Natural killer cell treated with Interleukin-12 subunit alpha and Interleukin-12 subunit beta and Interleukin-15 and Interleukin-18, amount 100 ng/mL, for 72 hours (primary cell): ENCODE measurements at regions not wholly inside any gene's neighbourhood (a gene's known extent, or its start where the extent isn't known, plus 50 kb on each side); places are given as distances from the start of the nearest gene placed in this dataset.
"Not testable (repeated sequence)": the region's sequence is repeated elsewhere in the genome, so short reads cannot be mapped to it uniquely, and the experiment has no call there.

ENCODE experiments used
- ATAC-seq, 2 donors: fragments of 150-1000 bp; cut with Tn5 transposase in 1 of 2; sonication (Bioruptor Pico), chemical (Tn5 transposase) in 1 of 2; 2 replicates each; pipeline ENCODE4 v1.10.0; 2021
- DNase-seq: peaks from one replicate; pipeline ENCODE4 v3.0.0; 2022; ENCODE audit warnings: low spot score
- H3K27ac Mint-ChIP-seq, 2 donors: 1 replicate in 1 of 2; 2 replicates in 1 of 2; pipeline ENCODE4 v1.8.0; 2022; ENCODE audit warnings: mixed read lengths in 2 of 2, mild to moderate bottlenecking in 1 of 2, moderate library complexity in 1 of 2
- H3K27me3 Mint-ChIP-seq, 2 donors: 1 replicate in 1 of 2; 2 replicates in 1 of 2; pipeline ENCODE4 v1.8.0; 2022; ENCODE audit warnings: mixed read lengths in 2 of 2
- H3K36me3 Mint-ChIP-seq: one replicate; pipeline ENCODE4 v1.8.0; 2022; ENCODE audit warnings: mixed read lengths
- H3K4me1 Mint-ChIP-seq, 2 donors: 1 replicate in 1 of 2; 2 replicates in 1 of 2; pipeline ENCODE4 v1.8.0; 2022; ENCODE audit warnings: low read depth in 2 of 2, mixed read lengths in 2 of 2, mild to moderate bottlenecking in 1 of 2
- H3K4me3 Mint-ChIP-seq: one replicate; pipeline ENCODE4 v1.8.0; 2022; ENCODE audit warnings: mixed read lengths
- H3K9me3 Mint-ChIP-seq: 2 replicates; pipeline ENCODE4 v1.8.0; 2022; ENCODE audit warnings: mixed read lengths

- Mint-ChIP-seq H3K27me3 (no peaks in the 10 kb centered on the region), H3K27ac (no peak overlapping the region), H3K4me1 (no peaks in the 10 kb centered on the region), H3K4me3 (no peak overlapping the region), H3K36me3 (no peaks in the 10 kb centered on the region), H3K9me3 (peaks cover 22% of the 10 kb centered on the region)
- ATAC-seq (no peak), DNase-seq (no peak)
These were observed 346.3 kb upstream of the CHD1 start for GRCh38 chr5:99275128-99275527.

DNA sequence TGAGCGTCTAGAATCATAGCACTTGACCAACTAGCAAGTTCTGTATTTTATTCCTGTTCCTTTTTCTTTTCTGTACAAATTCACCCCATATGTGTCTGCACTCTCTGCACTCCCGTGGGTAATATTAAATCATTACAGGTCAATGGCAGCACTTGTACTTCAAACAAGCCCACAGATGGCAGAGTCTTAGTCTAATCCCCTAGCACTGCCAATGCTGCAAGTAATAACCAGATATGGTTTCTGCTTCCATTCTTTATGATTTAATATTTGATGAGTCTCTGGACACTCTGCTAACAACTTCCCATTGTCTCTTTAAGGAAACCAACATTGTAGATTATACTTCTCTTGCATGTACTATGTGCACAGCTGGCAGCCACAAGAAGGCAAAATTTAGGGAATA, 343.8 kb upstream of the CHD1 start:
- Mint-ChIP-seq H3K27ac (no peak overlapping the region), H3K36me3 (no peaks in the 10 kb centered on the region), H3K4me1 (no peaks in the 10 kb centered on the region), H3K9me3 (peaks cover 26% of the 10 kb centered on the region), H3K4me3 (no peak overlapping the region), H3K27me3 (no peaks in the 10 kb centered on the region)
- ATAC-seq: no peak
- DNase-seq: no peak

GRCh38 chr5:99258819-99259218, 330.0 kb upstream of the CHD1 start:
- no peak overlapping the region for H3K4me3 Mint-ChIP-seq
- H3K4me1 Mint-ChIP-seq: no peaks in the 10 kb centered on the region
- ATAC-seq (no peak), DNase-seq (no peak)
- no peak overlapping the region for H3K27ac Mint-ChIP-seq
- H3K9me3 Mint-ChIP-seq: peaks cover 16% of the 10 kb centered on the region
- H3K36me3 Mint-ChIP-seq: peaks cover 14% of the 10 kb centered on the region
- H3K27me3 Mint-ChIP-seq: no peaks in the 10 kb centered on the region

DNA sequence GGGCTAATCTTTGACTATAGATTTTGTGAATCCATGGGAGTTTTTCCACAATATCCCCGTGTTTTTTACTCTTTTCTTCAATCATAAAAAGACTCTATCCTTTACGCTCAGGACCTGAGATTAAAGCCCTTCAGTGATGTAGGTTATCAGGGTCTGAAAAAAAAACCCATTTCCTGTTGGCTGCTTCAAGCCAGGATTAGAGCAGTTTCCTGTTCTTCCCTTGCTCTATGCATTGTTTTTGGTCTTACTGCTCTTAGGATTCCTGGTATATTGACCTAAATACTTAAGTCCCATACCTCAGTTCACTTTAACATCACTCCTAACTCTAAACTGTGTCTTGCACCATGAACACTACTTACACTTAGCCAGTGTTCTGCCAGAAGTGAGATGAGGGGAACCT, 319.3 kb upstream of the CHD1 start:
- Mint-ChIP-seq H3K9me3 (peaks cover 12% of the 10 kb centered on the region), H3K27ac (no peak overlapping the region), H3K36me3 (no peaks in the 10 kb centered on the region), H3K4me1 (no peaks in the 10 kb centered on the region), H3K27me3 (no peaks in the 10 kb centered on the region), H3K4me3 (no peak overlapping the region)
- DNase-seq (no peak), ATAC-seq (no peak)

GRCh38 chr5:99247346-99247745, 318.5 kb upstream of the CHD1 start:
- ATAC-seq (no peak), DNase-seq (no peak)
- no peak overlapping the region for H3K27ac Mint-ChIP-seq
- no peaks in the 10 kb centered on the region for H3K27me3 Mint-ChIP-seq
- no peaks in the 10 kb centered on the region for H3K36me3 Mint-ChIP-seq
- no peak overlapping the region for H3K4me3 Mint-ChIP-seq
- peaks cover 12% of the 10 kb centered on the region for H3K9me3 Mint-ChIP-seq
- H3K4me1 Mint-ChIP-seq: no peaks in the 10 kb centered on the region

- H3K4me1 Mint-ChIP-seq: no peaks in the 10 kb centered on the region
- H3K27me3 Mint-ChIP-seq: no peaks in the 10 kb centered on the region
- no peaks in the 10 kb centered on the region for H3K36me3 Mint-ChIP-seq
- peaks cover 4% of the 10 kb centered on the region for H3K9me3 Mint-ChIP-seq
- no peak for ATAC-seq
- no peak overlapping the region for H3K4me3 Mint-ChIP-seq
- H3K27ac Mint-ChIP-seq: no peak overlapping the region
- no peak for DNase-seq
These were observed 314.3 kb upstream of the CHD1 start for GRCh38 chr5:99243111-99243510.

GRCh38 chr5:99239826-99240360, 311.1 kb upstream of the CHD1 start:
- no peaks in the 10 kb centered on the region for H3K27me3 Mint-ChIP-seq
- H3K36me3 Mint-ChIP-seq: no peaks in the 10 kb centered on the region
- H3K27ac Mint-ChIP-seq: no peak overlapping the region
- H3K9me3 Mint-ChIP-seq: peaks cover 7% of the 10 kb centered on the region
- H3K4me1 Mint-ChIP-seq: no peaks in the 10 kb centered on the region
- no peak overlapping the region for H3K4me3 Mint-ChIP-seq
- ATAC-seq: no peak
- no peak for DNase-seq

DNA sequence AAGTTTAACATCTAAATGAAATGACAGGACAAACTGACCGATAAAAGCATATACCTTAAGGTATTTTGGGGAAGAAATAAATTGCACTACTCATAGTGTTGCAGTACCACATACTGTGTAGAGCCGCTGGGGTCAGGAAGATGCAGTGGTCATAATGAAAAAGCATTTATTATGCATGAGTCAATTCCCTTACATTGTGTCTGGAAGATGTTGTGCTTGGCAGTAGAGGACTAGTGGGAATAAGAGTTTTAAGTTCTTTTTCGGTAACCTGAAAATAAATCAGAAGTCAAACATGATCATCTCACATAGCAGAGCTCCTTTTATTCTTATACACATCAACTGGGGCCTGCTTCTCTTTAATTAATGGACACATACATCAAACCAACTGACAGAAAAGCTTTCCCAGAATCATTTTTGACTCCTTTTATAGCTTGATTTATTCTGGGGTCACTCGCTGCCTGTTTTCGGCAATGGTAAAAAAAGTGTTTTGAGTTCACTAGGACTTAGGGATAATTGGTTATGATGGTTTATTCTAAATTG, 262.5 kb upstream of the CHD1 start:
- Mint-ChIP-seq H3K27me3 (no peaks in the 10 kb centered on the region), H3K4me3 (no peak overlapping the region), H3K36me3 (no peaks in the 10 kb centered on the region), H3K9me3 (peaks cover 3% of the 10 kb centered on the region), H3K4me1 (peaks cover 0 to 3% of the 10 kb centered on the region in 2 donors), H3K27ac (no peak overlapping the region)
- no peak for DNase-seq
- ATAC-seq: no peak

GRCh38 chr5:99187611-99188010, 258.8 kb upstream of the CHD1 start:
- Mint-ChIP-seq H3K4me3 (no peak overlapping the region), H3K27ac (no peak overlapping the region), H3K9me3 (peaks cover 8% of the 10 kb centered on the region), H3K36me3 (no peaks in the 10 kb centered on the region), H3K4me1 (peaks cover 0 to 3% of the 10 kb centered on the region in 2 donors), H3K27me3 (no peaks in the 10 kb centered on the region)
- ATAC-seq: no peak
- no peak for DNase-seq

DNA sequence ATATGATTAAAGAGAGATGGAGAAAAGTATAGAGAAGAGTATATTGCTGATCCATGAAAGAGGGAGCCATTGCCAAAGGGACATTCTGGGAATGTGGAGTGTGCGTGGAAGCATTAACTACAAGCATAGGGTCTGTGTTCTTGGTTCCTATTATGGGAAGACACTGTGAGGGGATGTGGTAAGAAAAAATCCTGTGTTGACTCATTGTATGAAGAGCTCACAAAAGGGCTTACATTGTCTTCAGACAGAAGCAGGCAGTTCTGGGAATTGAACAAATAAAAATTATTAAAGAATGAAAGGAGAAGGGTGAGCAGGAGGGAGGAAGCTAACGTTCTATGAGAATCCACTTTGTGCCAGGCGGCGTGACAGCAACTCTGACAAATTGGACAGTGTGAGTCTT, 250.4 kb upstream of the CHD1 start:
- H3K9me3 Mint-ChIP-seq: peaks cover 12% of the 10 kb centered on the region
- no peak for DNase-seq
- no peak overlapping the region for H3K4me3 Mint-ChIP-seq
- H3K36me3 Mint-ChIP-seq: no peaks in the 10 kb centered on the region
- no peak overlapping the region for H3K27ac Mint-ChIP-seq
- H3K27me3 Mint-ChIP-seq: no peaks in the 10 kb centered on the region
- no peaks in the 10 kb centered on the region for H3K4me1 Mint-ChIP-seq
- ATAC-seq: no peak

- no peaks in the 10 kb centered on the region for H3K4me1 Mint-ChIP-seq
- H3K4me3 Mint-ChIP-seq: no peak overlapping the region
- peaks cover 7% of the 10 kb centered on the region for H3K9me3 Mint-ChIP-seq
- no peaks in the 10 kb centered on the region for H3K36me3 Mint-ChIP-seq
- no peak overlapping the region for H3K27ac Mint-ChIP-seq
- ATAC-seq (no peak), DNase-seq (no peak)
- H3K27me3 Mint-ChIP-seq: no peaks in the 10 kb centered on the region
These were observed 249.0 kb upstream of the CHD1 start for GRCh38 chr5:99177796-99178195.

GRCh38 chr5:99176186-99176585, 247.4 kb upstream of the CHD1 start:
- ATAC-seq (no peak), DNase-seq (no peak)
- H3K4me3 Mint-ChIP-seq: no peak overlapping the region
- no peaks in the 10 kb centered on the region for H3K27me3 Mint-ChIP-seq
- no peaks in the 10 kb centered on the region for H3K4me1 Mint-ChIP-seq
- no peaks in the 10 kb centered on the region for H3K36me3 Mint-ChIP-seq
- peaks cover 7% of the 10 kb centered on the region for H3K9me3 Mint-ChIP-seq
- H3K27ac Mint-ChIP-seq: no peak overlapping the region

DNA sequence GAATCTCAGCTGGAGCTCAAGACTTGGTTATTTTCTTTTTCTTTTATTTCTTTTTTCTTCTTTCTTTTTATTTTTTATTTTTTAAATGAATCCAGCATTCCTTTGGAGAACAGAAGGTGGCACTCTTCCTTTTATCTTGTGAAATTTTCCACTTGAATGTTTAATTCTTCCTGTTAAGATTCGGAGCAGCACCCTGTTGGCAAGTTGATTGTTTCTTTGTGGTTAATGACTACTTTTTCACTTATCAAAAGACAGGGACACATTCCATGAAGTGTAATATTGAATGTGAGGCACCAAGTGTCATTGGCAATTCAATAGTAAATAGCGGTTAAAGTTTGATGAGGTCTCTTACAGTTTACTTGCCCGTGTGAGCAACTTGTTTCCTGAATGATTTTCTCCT, 240.5 kb upstream of the CHD1 start:
- Mint-ChIP-seq H3K4me3 (no peak overlapping the region), H3K9me3 (no peaks in the 10 kb centered on the region), H3K4me1 (no peaks in the 10 kb centered on the region), H3K36me3 (no peaks in the 10 kb centered on the region), H3K27ac (no peak overlapping the region), H3K27me3 (peaks cover 0 to 3% of the 10 kb centered on the region in 2 donors)
- no peak for ATAC-seq
- DNase-seq: no peak

- not testable (repeated sequence) for H3K36me3 Mint-ChIP-seq, H3K4me3 Mint-ChIP-seq, DNase-seq, H3K4me1 Mint-ChIP-seq, ATAC-seq, H3K27me3 Mint-ChIP-seq, H3K27ac Mint-ChIP-seq, H3K9me3 Mint-ChIP-seq
These were observed 232.7 kb upstream of the CHD1 start for GRCh38 chr5:99161538-99161937.

- H3K27ac Mint-ChIP-seq: no peak overlapping the region
- no peak for ATAC-seq
- H3K9me3 Mint-ChIP-seq: no peaks in the 10 kb centered on the region
- no peak for DNase-seq
- no peaks in the 10 kb centered on the region for H3K4me1 Mint-ChIP-seq
- no peaks in the 10 kb centered on the region for H3K36me3 Mint-ChIP-seq
- no peak overlapping the region for H3K4me3 Mint-ChIP-seq
- H3K27me3 Mint-ChIP-seq: no peaks in the 10 kb centered on the region
These were observed 227.9 kb upstream of the CHD1 start for GRCh38 chr5:99156688-99157087.
